SU-DHL-6 (cell line): ENCODE measurements at regions not wholly inside any gene's neighbourhood (a gene's known extent, or its start where the extent isn't known, plus 50 kb on each side); places are given as distances from the start of the nearest gene placed in this dataset.

Experiments used
- CTCF ChIP-seq: fragments of 200-600 bp; sonication (generic); IDR thresholded peaks from one replicate; pipeline ENCODE4 v1.5.1; 2017; ENCODE audit warnings: antibody characterized with exemption, mild to moderate bottlenecking, low read length, moderate library complexity; ENCODE audit not compliant: insufficient read depth, poor library complexity, severe bottlenecking
- EZH2phosphoT487 ChIP-seq: fragments of 200-600 bp; sonication (generic), shearing (Covaris generic); conservative IDR thresholded peaks from 2 replicates; pipeline ENCODE4 v1.6.1; 2018; ENCODE audit warnings: mild to moderate bottlenecking, antibody characterized with exemption, low read length, moderate library complexity, mixed read lengths

- no peak for TF ChIP-seq CTCF
- TF ChIP-seq EZH2phosphoT487: no peak
These were observed 142.5 kb upstream of the MBNL1 start for GRCh38 chr3:152126260-152126659.
